KBM-7 (cell line): ENCODE measurements at regions not wholly inside any gene's neighbourhood (a gene's known extent, or its start where the extent isn't known, plus 50 kb on each side); places are given as distances from the start of the nearest gene placed in this dataset.
A peak's percentile ranks its signal among the peaks of the same experiment; 100 is the strongest.

Source experiments
- DNase-seq: peaks from one replicate; pipeline ENCODE4 v3.0.0-alpha.2; 2015
- in situ Hi-C: fragments of 300-500 bp; cut with MboI; formaldehyde crosslinking; loops from 2 replicates; pipeline ENCODE4 v1.14.3; 2020; ENCODE audit warnings: low sequenced_read_pairs, low pct_unique_long_range_greater_than_20kb, mixed read lengths

GRCh38 chr9:108544866-108545265, 310.9 kb downstream of the ACTL7B start:
- in situ Hi-C loops, result no loop called here
- DNase-seq, result no peak

- DNase-seq, result no peak
- in situ Hi-C loops, result no loop called here
These were observed 312.5 kb downstream of the ACTL7B start for GRCh38 chr9:108543251-108543778.

- DNase-seq, result no peak
- in situ Hi-C loops, result no loop called here
These were observed 318.0 kb downstream of the ACTL7B start for GRCh38 chr9:108537756-108538155.

DNA sequence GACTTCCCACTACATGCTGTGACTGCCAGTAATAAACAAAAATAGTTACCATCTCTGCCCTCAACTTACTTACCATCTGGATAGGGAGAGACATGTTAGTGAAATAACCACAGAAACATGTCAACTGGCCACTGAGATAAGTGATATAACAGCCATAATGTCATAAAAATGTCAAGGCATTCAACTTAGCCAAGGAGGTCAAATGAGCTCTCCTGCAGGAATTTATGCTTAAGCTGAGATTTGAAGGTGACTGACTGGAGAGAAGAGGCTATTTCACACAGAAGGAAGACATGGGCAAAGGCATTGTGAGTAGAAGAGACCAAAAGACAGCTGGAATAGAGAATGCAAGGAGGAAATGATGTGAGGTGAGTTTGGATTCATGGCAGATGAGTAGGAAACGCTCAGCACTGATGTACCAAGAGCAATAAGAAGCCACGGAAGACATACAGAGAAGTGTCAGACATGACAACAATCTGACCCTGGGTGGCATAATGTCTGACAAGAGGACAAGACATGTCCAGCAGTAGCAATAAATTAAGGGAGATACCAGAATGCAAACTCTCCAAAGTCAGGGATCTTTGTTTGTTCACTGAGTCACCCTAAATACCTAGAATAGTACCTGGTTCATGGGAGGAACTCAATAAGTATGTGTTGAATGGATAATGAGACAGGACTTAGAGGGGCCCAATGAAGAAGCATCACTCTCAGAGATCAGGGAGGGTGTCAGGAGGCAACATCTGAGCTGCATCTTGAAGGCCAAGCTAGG, 318.8 kb downstream of the ACTL7B start:
- in situ Hi-C loops, result no loop called here
- DNase-seq, result no peak

DNA sequence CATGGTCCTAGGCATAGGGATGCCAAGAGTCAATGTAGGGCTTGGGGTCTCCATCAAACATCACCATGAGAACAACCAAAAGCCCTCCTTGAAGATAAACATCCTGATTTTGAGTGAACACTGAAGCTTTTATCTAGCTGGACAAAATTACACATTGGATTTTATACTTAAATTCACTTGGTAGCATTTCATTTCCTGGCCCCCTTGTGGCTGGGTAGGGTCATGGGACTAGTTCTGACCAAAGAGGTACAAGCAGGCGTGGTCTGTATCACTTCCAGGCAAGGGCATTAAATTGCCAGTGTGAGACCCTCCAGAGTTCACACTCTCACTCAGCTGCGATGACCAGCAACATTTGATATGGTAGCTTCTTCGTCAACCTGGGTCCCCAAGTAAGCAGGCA, 320.3 kb downstream of the ACTL7B start:
- peak; percentile 1 for DNase-seq
- in situ Hi-C loops, result no loop called here

- in situ Hi-C loops, result no loop called here
- DNase-seq, result no peak
These were observed 321.0 kb downstream of the ACTL7B start for GRCh38 chr9:108534741-108535140.

- in situ Hi-C loops, result no loop called here
- no peak for DNase-seq
These were observed 325.6 kb downstream of the ACTL7B start for GRCh38 chr9:108530141-108530540.

- no peak for DNase-seq
- in situ Hi-C loops, result no loop called here
These were observed 327.6 kb downstream of the ACTL7B start for GRCh38 chr9:108528231-108528630.

GRCh38 chr9:108526518-108526917, 329.3 kb downstream of the ACTL7B start:
- in situ Hi-C loops, result no loop called here

DNA sequence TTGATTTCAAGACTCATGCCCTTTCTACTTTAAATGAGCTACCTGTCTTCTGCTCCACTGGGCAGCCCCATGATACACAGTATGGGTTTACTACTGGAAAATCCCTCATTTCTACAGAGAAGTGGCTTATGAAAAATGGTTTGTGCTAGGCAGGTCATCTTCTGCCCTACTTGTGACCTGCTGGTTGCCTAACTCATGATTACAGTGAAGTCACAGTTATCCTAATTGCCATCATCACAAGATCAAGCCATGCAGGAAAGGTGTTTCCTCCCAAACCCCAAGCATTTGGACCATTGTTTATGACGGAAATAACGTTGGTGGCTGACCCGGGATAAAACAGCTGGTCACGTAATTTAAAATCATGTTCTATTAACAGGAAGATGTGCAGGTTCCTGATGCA, 330.6 kb downstream of the ACTL7B start:
- in situ Hi-C loops, result no loop called here
- DNase-seq, result no peak

More at GRCh38 chr9:108526518-108526917, 329.3 kb downstream of the ACTL7B start:
- no peak for DNase-seq

DNA sequence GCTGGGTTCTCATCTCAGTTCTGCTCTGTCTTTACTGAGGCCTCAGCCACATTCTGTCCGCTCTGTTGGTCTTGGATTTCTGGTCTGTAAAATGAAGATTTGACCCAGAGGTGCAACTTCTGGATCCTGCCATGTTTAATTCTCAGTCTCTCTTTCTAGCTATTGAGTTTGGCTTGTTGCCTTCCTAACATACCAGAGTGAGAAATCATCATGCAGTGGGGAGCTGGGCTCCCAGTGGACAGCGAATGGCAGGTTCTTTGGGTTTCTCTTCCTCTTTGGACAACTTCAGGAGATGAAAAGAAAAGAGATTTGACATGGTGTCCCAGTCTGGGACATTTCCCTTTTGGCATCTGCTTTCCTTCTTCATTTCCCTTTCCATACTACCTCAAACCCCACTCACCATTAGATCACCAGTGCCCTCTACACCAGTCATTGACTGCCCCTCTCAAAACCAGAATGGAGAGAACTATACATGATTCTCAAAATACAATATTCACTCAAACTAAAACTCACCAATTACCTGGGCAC, 334.7 kb downstream of the ACTL7B start:
- DNase-seq, result no peak
- in situ Hi-C loops, result no loop called here

DNA sequence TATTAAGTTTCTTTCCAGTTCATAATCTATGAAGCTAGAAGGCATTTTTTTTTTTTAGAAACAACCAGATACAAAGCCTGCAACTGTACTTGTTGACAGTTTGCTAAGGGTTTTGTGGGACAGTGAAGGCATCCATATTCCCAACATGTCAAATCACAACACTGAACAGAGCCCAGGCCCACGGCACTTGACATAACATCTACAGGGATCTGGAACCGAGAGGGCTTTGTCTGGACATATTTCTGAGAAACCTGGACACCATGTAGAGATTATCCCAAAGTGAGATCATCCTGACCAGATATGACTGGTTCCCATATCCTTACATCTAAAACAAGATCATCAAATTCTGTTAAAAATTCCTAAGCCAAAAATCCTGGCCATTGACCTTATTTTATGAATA, 336.3 kb downstream of the ACTL7B start:
- in situ Hi-C loops, result no loop called here
- no peak for DNase-seq

DNA sequence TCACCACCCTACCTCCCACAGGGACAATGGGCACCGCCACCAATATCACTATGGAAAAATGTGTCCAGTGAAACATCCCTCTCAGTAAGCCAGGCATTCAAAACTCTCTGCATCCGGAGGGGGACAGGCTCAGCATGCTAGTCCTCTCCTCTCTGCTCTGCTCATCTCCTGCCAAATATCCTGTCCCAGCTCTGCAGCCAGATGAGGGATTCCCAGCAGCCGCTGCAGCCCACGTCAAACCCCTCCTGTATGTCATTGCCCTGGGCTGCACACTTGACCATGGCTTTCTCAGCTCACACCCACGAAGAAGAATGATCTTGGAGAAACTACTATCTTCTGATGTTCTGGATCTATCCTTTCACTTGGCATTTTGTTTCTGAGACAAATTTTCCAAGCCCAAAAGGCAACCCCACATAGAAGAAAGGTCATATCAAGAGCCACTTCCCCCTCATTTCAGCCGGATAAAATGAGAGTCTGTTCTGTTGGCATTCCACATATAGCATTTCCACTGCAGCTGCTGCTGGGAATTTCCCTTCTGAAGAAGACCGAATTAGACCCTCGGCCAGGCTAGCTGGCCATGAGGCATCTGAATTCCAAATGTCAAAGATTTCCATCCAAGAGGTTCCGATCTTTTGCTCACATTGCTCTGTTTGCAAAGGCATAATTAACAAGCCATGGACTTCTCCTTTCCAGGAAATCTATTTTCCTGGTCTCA, 338.0 kb downstream of the ACTL7B start:
- no peak for DNase-seq
- in situ Hi-C loops, result no loop called here

- in situ Hi-C loops, result no loop called here
These were observed 339.4 kb downstream of the ACTL7B start for GRCh38 chr9:108516391-108516790.

DNA sequence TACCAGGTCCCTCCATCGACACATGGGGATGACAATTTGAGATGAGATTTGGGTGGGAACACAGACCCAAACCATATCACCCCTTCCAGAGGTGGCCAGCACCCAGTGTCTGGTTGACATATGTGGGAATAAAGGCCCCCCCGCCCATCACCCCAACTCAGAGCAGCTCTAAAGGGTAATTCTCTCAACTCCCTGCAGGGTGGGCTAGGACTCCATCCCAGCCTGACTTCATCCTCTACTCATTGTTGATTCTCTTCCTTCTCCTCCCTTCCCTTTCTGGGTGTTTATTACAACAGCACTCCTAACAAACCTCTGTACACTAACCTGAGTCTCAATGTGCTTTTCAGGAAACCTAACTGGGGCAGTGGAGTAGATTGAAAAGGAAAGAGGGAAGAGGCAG, 339.9 kb downstream of the ACTL7B start:
- DNase-seq, result no peak
- in situ Hi-C loops, result no loop called here

More at GRCh38 chr9:108516391-108516790, 339.4 kb downstream of the ACTL7B start:
- DNase-seq, result no peak

- DNase-seq, result no peak
- in situ Hi-C loops, result no loop called here
These were observed 343.2 kb downstream of the ACTL7B start for GRCh38 chr9:108512426-108513173.

DNA sequence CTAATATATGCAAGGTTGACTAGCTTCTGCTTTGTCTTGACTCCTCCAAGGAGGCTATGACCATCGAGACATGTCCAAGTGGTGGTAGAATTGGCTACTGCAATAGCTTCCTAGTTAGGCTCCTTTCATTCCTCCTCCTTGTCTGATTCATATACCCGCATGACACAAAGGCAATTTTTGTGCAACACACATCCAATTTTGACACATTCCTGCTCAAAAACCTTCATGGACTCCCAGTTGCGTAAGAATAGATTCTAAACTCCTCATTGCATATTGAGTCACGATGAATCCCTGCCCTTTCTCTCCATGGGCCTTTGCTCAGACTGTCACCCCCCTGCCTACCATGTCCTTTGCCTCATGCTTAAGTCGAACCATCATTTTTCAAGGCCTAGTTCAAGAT, 344.5 kb downstream of the ACTL7B start:
- in situ Hi-C loops, result no loop called here
- no peak for DNase-seq

DNA sequence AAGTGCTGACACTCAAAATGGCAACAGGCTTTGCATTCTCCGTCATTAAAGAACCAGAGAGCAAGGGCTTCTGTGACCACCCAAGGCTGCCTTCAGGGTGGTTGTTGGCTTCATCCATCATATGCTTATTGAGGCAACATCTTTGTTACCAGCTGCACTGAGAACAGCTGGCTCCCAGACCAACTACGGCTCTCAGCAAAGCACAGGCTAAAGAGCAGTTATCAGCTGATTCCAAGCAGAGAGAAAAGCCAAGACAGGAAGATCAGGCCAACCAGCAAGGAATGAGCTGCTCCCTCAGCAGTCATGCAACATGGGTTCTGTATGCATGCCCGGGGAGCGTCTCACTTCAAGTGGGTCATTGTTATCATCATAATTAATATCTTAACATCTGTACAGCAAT, 358.9 kb downstream of the ACTL7B start:
- DNase-seq, result no peak
- in situ Hi-C loops, result no loop called here

DNA sequence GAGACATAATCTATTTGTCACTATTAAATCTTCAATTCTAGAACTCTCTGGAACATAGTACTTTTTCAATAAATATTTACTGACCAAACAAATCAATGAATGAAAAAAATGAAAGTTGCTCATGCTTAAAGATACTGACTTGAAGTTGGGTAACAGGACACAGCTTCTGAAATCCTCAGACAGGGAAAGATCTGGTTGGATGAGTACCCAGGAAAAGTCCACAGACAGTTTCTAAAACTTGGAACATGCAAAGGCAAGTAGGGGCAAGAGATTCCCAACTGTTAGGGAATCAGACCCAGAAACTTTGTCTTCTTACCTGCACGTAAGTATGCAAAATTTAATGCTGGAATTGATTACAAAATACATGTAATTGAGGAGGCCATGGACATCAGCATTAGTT, 366.2 kb downstream of the ACTL7B start:
- DNase-seq, result no peak
- in situ Hi-C loops, result no loop called here

DNA sequence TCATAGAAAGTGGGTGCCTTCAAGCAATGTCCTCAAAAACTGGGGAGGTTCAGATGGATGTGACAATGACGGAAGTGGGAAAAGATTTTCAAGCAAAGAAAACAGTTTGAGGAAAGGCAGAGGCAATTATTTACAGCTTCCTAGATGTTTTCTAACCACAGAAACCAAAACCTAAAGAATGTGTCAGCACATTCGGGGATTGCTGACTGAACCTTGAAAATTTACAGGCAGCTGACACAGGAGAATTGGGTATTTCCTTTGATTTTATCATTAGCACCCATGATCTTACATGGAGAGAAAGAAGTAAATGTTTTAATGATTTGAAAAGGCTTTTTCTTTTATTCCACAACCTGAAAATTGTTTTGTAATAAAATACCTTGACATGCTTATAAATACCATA, 369.0 kb downstream of the ACTL7B start:
- in situ Hi-C loops, result no loop called here
- no peak for DNase-seq
